HUES48 (cell line): ENCODE measurements at regions not wholly inside any gene's neighbourhood (a gene's known extent, or its start where the extent isn't known, plus 50 kb on each side); places are given as distances from the start of the nearest gene placed in this dataset.

ENCODE experiments used
- H3K27ac ChIP-seq: one replicate; pipeline ENCODE4 v1.7.0; 2013; ENCODE audit warnings: low read depth, low read length, inconsistent platforms
- H3K27me3 ChIP-seq: 2 replicates; pipeline ENCODE4 v1.6.1; 2013; ENCODE audit warnings: mild to moderate bottlenecking, low read length; ENCODE audit not compliant: control insufficient read depth, insufficient read depth
- H3K36me3 ChIP-seq: 2 replicates; pipeline ENCODE4 v1.6.1; 2013; ENCODE audit warnings: low read length; ENCODE audit not compliant: control insufficient read depth, insufficient read depth
- H3K4me1 ChIP-seq: 2 replicates; pipeline ENCODE4 v1.6.1; 2013; ENCODE audit warnings: mild to moderate bottlenecking, low read length; ENCODE audit not compliant: control insufficient read depth, insufficient read depth
- H3K4me3 ChIP-seq: 2 replicates; pipeline ENCODE4 v1.5.1; 2013; ENCODE audit warnings: mild to moderate bottlenecking, low read depth, low read length
- H3K9ac ChIP-seq: 2 replicates; pipeline ENCODE4 v1.6.1; 2013; ENCODE audit warnings: mild to moderate bottlenecking, low read depth, low read length, moderate library complexity
- H3K9me3 ChIP-seq: 2 replicates; pipeline ENCODE4 v1.6.1; 2013; ENCODE audit warnings: low read length; ENCODE audit not compliant: control insufficient read depth, insufficient read depth

DNA sequence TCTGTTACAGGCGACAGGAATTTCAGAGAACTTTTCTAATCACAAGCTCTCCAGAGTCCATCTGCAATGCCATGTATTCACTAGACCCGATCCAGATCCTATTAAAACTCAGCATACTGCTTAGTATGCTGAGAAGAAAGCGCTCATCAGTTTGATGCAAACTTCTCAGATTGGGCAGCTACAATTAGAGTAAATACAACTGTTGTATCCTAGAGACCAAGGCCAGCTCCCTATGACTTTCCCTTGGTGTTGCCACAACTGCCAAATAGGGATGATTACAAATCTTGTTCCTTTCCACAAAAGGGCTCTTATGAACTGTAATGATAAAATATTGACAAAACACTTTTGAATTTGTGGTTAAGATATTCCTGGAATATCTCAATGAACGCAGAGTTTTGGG lies 191.2 kb downstream of the SPRY2 start:
- H3K36me3 ChIP-seq, result no peaks in the 10 kb centered on the region
- H3K9me3 ChIP-seq, result no peaks in the 10 kb centered on the region
- no peaks in the 10 kb centered on the region for H3K4me1 ChIP-seq

GRCh38 chr13:80145171-80145690 lies 195.7 kb downstream of the SPRY2 start:
- no peaks in the 10 kb centered on the region for H3K27me3 ChIP-seq
- H3K27ac ChIP-seq, result no peak overlapping the region
- no peak overlapping the region for H3K4me3 ChIP-seq
- no peaks in the 10 kb centered on the region for H3K9me3 ChIP-seq
- peaks cover 13% of the 10 kb centered on the region for H3K4me1 ChIP-seq
- no peak overlapping the region for H3K9ac ChIP-seq
- no peaks in the 10 kb centered on the region for H3K36me3 ChIP-seq

More for the DNA sequence above, 191.2 kb downstream of the SPRY2 start:
- H3K27ac ChIP-seq, result no peak overlapping the region
- H3K4me3 ChIP-seq, result no peak overlapping the region
- no peaks in the 10 kb centered on the region for H3K27me3 ChIP-seq
- no peak overlapping the region for H3K9ac ChIP-seq

- peaks cover 13% of the 10 kb centered on the region for H3K4me1 ChIP-seq
- no peak overlapping the region for H3K4me3 ChIP-seq
- H3K36me3 ChIP-seq, result no peaks in the 10 kb centered on the region
- H3K27ac ChIP-seq, result no peak overlapping the region
- no peaks in the 10 kb centered on the region for H3K27me3 ChIP-seq
- no peak overlapping the region for H3K9ac ChIP-seq
- no peaks in the 10 kb centered on the region for H3K9me3 ChIP-seq
Observed at GRCh38 chr13:80144493-80144892, 196.4 kb downstream of the SPRY2 start.

DNA sequence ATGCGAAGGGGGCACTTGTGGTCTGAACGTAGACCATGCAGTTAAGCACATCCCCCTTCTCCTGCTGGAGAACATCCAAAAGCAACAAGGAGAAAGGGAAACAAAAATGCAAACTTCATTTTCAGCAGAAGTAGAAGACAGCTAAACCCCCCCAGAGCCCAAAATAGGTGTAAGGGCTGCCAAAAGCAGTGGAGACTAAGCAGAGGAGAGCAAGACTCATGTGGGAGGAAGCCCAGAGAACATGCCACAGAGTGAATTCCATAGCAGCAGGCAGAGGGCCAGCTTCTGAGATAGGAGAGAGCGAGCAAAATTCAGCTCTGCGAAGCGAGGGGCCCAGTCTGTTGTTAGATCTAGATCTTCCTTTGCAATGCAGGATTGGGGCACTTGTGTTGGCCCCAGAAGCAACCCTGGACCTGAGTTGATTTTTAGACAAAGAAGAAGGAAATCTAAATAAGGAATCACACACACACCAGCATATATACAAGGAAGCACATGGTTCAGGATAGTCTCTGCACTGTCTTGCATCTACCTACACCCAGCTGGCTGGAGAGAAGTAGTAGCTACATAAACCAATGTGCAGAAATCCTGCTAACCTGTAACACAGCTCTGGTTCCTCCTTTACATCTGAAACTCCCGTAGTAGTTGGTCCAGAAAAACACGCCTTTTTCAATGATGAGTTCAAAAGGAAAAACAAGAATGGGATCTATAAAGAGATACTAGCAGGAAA lies 199.6 kb downstream of the SPRY2 start:
- Histone ChIP-seq H3K9ac (no peak overlapping the region), H3K27ac (no peak overlapping the region)

GRCh38 chr13:80140685-80141084 lies 200.2 kb downstream of the SPRY2 start:
- Histone ChIP-seq H3K36me3 (no peaks in the 10 kb centered on the region), H3K4me3 (no peak overlapping the region), H3K27ac (no peak overlapping the region), H3K4me1 (peaks cover 13% of the 10 kb centered on the region), H3K9me3 (no peaks in the 10 kb centered on the region), H3K27me3 (no peaks in the 10 kb centered on the region), H3K9ac (no peak overlapping the region)

More for the DNA sequence above, 199.6 kb downstream of the SPRY2 start:
- Histone ChIP-seq H3K4me3 (no peak overlapping the region), H3K9me3 (no peaks in the 10 kb centered on the region), H3K4me1 (peaks cover 13% of the 10 kb centered on the region), H3K36me3 (no peaks in the 10 kb centered on the region), H3K27me3 (no peaks in the 10 kb centered on the region)

DNA sequence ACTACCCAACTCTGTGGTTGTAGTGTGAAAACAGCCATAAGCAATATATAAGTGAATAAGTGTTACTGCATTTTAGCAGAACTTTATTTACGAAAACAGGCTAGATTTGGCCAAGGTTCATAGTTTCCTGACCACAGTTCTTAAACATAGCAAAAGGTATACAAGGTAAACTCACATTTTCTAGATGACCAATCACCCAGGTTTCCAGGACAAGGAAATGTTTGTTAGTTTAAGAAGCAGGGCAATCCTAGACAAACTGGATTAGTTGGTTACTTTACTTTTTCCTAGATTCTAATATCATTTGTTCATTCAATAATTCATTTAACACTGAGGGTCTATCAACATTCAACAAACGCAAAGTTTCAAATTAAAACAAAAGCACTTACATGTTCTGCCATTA lies 201.7 kb downstream of the SPRY2 start:
- H3K27ac ChIP-seq, result no peak overlapping the region
- H3K9me3 ChIP-seq, result no peaks in the 10 kb centered on the region
- H3K36me3 ChIP-seq, result no peaks in the 10 kb centered on the region
- peaks cover 16% of the 10 kb centered on the region for H3K4me1 ChIP-seq
- H3K9ac ChIP-seq, result no peak overlapping the region
- no peaks in the 10 kb centered on the region for H3K27me3 ChIP-seq
- no peak overlapping the region for H3K4me3 ChIP-seq

DNA sequence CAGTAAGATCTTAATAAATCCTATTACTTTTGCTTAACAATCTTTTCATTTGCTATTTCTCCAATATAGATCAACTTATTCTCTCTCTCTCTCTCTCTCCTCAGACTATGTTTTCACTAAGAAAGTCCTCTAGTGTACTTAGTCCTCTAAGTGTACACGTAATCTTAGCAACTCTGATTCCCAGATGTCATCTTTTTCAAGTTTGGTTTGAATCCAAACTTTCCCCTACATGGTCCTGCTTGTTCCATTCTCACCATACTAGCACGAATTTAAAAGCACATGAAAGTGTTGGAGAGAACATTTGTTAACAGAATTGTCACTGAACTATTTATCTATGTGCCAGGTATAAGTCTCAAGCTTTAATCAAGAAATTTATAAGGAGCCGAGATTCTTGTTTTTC lies 202.9 kb downstream of the SPRY2 start:
- no peaks in the 10 kb centered on the region for H3K9me3 ChIP-seq
- H3K27me3 ChIP-seq, result no peaks in the 10 kb centered on the region
- peaks cover 28% of the 10 kb centered on the region for H3K4me1 ChIP-seq
- no peaks in the 10 kb centered on the region for H3K36me3 ChIP-seq
- H3K9ac ChIP-seq, result no peak overlapping the region
- H3K4me3 ChIP-seq, result no peak overlapping the region
- H3K27ac ChIP-seq, result no peak overlapping the region

- no peak overlapping the region for H3K9ac ChIP-seq
- H3K9me3 ChIP-seq, result no peaks in the 10 kb centered on the region
- H3K4me3 ChIP-seq, result no peak overlapping the region
- no peaks in the 10 kb centered on the region for H3K27me3 ChIP-seq
- H3K4me1 ChIP-seq, result peaks cover 37% of the 10 kb centered on the region
- no peaks in the 10 kb centered on the region for H3K36me3 ChIP-seq
- H3K27ac ChIP-seq, result peak overlapping the region; percentile 44
Observed at GRCh38 chr13:80134346-80134745, 206.6 kb downstream of the SPRY2 start.

DNA sequence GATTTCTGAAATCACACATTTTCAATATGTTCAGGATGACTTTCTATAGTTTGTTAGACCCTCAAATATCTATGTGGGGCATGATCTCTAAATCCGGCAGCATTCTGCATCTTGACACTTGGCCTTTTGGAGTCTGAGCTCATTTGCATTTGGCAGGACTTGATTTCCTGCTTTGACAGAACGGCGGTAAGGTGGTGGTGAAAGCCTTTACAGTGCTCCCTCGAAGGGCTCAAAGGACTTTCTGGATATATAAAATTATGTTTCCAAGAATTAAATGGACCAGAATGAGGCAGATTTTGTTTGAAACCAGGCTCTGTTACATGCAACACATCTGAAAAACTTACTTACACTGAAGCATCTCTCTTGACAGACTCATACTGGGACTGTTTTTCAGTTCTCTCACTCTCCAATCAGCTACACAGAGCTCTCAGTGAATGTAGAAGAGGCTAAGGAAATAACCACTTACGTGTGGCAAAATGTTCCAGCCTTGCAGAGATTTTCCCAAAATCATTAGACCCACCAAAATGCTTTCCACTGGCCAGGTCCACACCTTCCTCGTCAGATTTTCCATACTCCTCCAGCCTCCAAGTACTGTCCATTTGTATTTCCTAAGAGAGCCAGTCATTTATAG lies 207.2 kb downstream of the SPRY2 start:
- Histone ChIP-seq H3K9me3 (no peaks in the 10 kb centered on the region), H3K4me1 (peaks cover 37% of the 10 kb centered on the region), H3K27me3 (no peaks in the 10 kb centered on the region), H3K27ac (peak overlapping the region; percentile 44), H3K4me3 (no peak overlapping the region), H3K9ac (no peak overlapping the region), H3K36me3 (no peaks in the 10 kb centered on the region)

DNA sequence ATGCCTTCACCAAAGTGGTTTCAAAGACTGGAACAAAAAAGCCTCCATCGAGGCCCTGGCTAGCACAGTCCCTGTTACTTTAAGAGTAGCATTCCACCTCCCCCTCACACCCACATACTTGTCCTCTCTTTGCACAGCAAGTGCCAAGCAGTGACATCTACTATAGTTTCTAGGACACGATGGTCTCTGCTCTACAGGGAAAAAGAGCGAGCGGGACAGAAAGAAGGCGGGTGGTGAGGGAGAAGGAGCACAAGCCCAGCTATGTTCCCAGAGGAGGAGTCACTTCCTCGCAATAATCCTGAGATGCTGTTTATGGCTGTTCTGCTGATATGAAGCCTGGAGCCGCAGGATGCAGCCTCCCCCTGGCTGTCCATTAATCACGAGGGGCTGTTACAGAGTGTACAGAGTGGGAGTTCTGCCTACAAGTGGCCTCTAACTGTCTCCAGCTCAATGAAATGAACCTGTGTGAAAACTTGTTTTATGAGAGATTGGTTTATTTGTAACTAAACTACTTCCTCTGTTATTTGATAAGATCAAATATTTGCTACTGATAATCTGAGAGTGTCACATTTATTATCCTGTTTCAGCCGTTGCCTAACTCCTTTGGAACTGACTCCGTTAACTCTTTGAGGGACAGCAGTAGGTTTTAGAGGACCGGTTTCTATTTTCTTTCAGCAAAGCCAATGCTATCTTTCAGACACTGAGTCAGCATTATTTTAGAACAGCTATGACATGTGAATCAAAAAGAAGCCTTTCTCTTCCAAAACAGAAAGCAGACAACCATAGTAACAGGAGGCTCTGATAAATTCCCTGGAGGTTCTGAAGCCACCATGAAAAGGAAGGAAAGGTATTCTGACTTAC lies 208.0 kb downstream of the SPRY2 start:
- peak overlapping the region; percentile 43 for H3K27ac ChIP-seq
- no peak overlapping the region for H3K9ac ChIP-seq
- H3K36me3 ChIP-seq, result no peaks in the 10 kb centered on the region
- no peaks in the 10 kb centered on the region for H3K9me3 ChIP-seq
- peaks cover 37% of the 10 kb centered on the region for H3K4me1 ChIP-seq
- no peaks in the 10 kb centered on the region for H3K27me3 ChIP-seq
- H3K4me3 ChIP-seq, result no peak overlapping the region; the same call in 1 of the 2 replicates
